HEK293T (cell line): ENCODE measurements at regions not wholly inside any gene's neighbourhood (a gene's known extent, or its start where the extent isn't known, plus 50 kb on each side); places are given as distances from the start of the nearest gene placed in this dataset.

Experiments
- CTCF ChIA-PET: fragments of 350-600 bp; formaldehyde crosslinking; extraction: SDS; loops from one replicate; lab custom pipeline; 2021; ENCODE audit warnings: antibody characterized with exemption, inconsistent platforms; lab: Yijun Ruan, JAX
- POLR2A ChIA-PET: fragments of 350-600 bp; formaldehyde crosslinking; extraction: SDS; loops from one replicate; lab custom pipeline; 2020; ENCODE audit warnings: antibody characterized with exemption, inconsistent platforms; lab: Yijun Ruan, JAX
- DNase-seq: peaks from one replicate; pipeline ENCODE4 v3.0.0; 2012; ENCODE audit warnings: mixed read lengths; ENCODE audit errors: extremely low spot score
- ARNT ChIP-seq: fragments of 450-650 bp; IDR thresholded peaks from 2 replicates; pipeline ENCODE4 v1.6.1; 2017; ENCODE audit warnings: mild to moderate bottlenecking
- BHLHE40 ChIP-seq: fragments of 450-650 bp; IDR thresholded peaks from 2 replicates; pipeline ENCODE4 v1.6.1; 2016; ENCODE audit warnings: mild to moderate bottlenecking, moderate library complexity, borderline replicate concordance
- CTBP1 ChIP-seq: fragments of 450-650 bp; IDR thresholded peaks from 2 replicates; pipeline ENCODE4 v1.6.1; 2016; ENCODE audit warnings: borderline replicate concordance
- ELF4 ChIP-seq: fragments of 450-650 bp; IDR thresholded peaks from 2 replicates; pipeline ENCODE4 v1.6.1; 2017; ENCODE audit warnings: antibody characterized with exemption
- FOXA1 ChIP-seq: fragments of 450-650 bp; IDR thresholded peaks from 2 replicates; pipeline ENCODE4 v1.6.1; 2016; ENCODE audit warnings: mild to moderate bottlenecking
- FOXK2 ChIP-seq: fragments of 450-650 bp; IDR thresholded peaks from 2 replicates; pipeline ENCODE4 v1.6.1; 2016; ENCODE audit warnings: mild to moderate bottlenecking
- FOXM1 ChIP-seq: fragments of 450-650 bp; IDR thresholded peaks from 2 replicates; pipeline ENCODE4 v1.6.1; 2017; ENCODE audit warnings: mild to moderate bottlenecking, borderline replicate concordance
- HDGF ChIP-seq: fragments of 450-650 bp; IDR thresholded peaks from 2 replicates; pipeline ENCODE4 v1.6.1; 2017; ENCODE audit warnings: antibody characterized with exemption, borderline replicate concordance
- L3MBTL2 ChIP-seq: fragments of 450-650 bp; conservative IDR thresholded peaks from 2 replicates; pipeline ENCODE4 v1.6.1; 2016; ENCODE audit warnings: mild to moderate bottlenecking
- LEF1 ChIP-seq: fragments of 450-650 bp; IDR thresholded peaks from 2 replicates; pipeline ENCODE4 v1.6.1; 2017; ENCODE audit warnings: mild to moderate bottlenecking, borderline replicate concordance
- NFRKB ChIP-seq: fragments of 450-650 bp; IDR thresholded peaks from 2 replicates; pipeline ENCODE4 v1.6.1; 2016; ENCODE audit warnings: mild to moderate bottlenecking, moderate library complexity
- PKNOX1 ChIP-seq: fragments of 450-650 bp; IDR thresholded peaks from 2 replicates; pipeline ENCODE4 v1.6.1; 2016
- SP1 ChIP-seq: fragments of 450-650 bp; IDR thresholded peaks from 2 replicates; pipeline ENCODE4 v1.6.1; 2017
- SUZ12 ChIP-seq: fragments of 450-650 bp; IDR thresholded peaks from 2 replicates; pipeline ENCODE4 v1.6.1; 2016; ENCODE audit warnings: mild to moderate bottlenecking
- TARDBP ChIP-seq: fragments of 450-650 bp; IDR thresholded peaks from 2 replicates; pipeline ENCODE4 v1.6.1; 2016
- ZNF384 ChIP-seq: fragments of 450-650 bp; IDR thresholded peaks from 2 replicates; pipeline ENCODE4 v1.6.1; 2016

- TF ChIP-seq HDGF (no peak), TARDBP (no peak), LEF1 (no peak), FOXK2 (no peak), CTBP1 (no peak), SP1 (no peak), BHLHE40 (no peak), L3MBTL2 (no peak), FOXA1 (no peak)
- ChIA-PET CTCF (no interaction called here), POLR2A (no interaction called here)
- no peak for DNase-seq
These were observed 1949.0 kb upstream of the WWC1 start for GRCh38 chr5:166342402-166342801.

GRCh38 chr5:166346726-166347374 lies 1944.6 kb upstream of the WWC1 start:
- CTCF ChIA-PET, result interaction anchor here (0.7 kb wide), 1 partner anchor 941 kb away, joined by 3 read pairs; no protein-coding TSS in a partner anchor

GRCh38 chr5:166349046-166349445 lies 1942.4 kb upstream of the WWC1 start:
- CTCF ChIA-PET, result no interaction called here

More at GRCh38 chr5:166346726-166347374, 1944.6 kb upstream of the WWC1 start:
- no peak for DNase-seq
- POLR2A ChIA-PET, result no interaction called here
- no peak for TF ChIP-seq PKNOX1
- TF ChIP-seq ELF4, result no peak
- no peak for TF ChIP-seq FOXM1
- TF ChIP-seq SUZ12, result no peak
- no peak for TF ChIP-seq LEF1
- TF ChIP-seq NFRKB, result no peak
- no peak for TF ChIP-seq TARDBP
- TF ChIP-seq SP1, result no peak
- no peak for TF ChIP-seq CTBP1
- TF ChIP-seq L3MBTL2, result no peak
- TF ChIP-seq ARNT, result no peak
- no peak for TF ChIP-seq FOXA1
- no peak for TF ChIP-seq HDGF
- no peak for TF ChIP-seq ZNF384
- TF ChIP-seq FOXK2, result no peak
- TF ChIP-seq BHLHE40, result no peak

GRCh38 chr5:166353580-166353979 lies 1937.9 kb upstream of the WWC1 start:
- TF ChIP-seq HDGF, result no peak
- no peak for TF ChIP-seq NFRKB
- no peak for TF ChIP-seq TARDBP
- TF ChIP-seq SUZ12, result no peak
- TF ChIP-seq PKNOX1, result no peak
- TF ChIP-seq ELF4, result no peak
- no peak for TF ChIP-seq ARNT
- no peak for TF ChIP-seq FOXM1
- no peak for TF ChIP-seq ZNF384
- TF ChIP-seq FOXK2, result no peak
- ChIA-PET POLR2A (no interaction called here), CTCF (no interaction called here)
- DNase-seq, result no peak

More at GRCh38 chr5:166349046-166349445, 1942.4 kb upstream of the WWC1 start:
- TF ChIP-seq ARNT, result no peak
- no peak for TF ChIP-seq FOXA1
- TF ChIP-seq FOXK2, result no peak
- TF ChIP-seq SP1, result no peak
- no peak for TF ChIP-seq TARDBP
- no peak for TF ChIP-seq SUZ12
- no peak for TF ChIP-seq HDGF
- no peak for TF ChIP-seq CTBP1
- no peak for TF ChIP-seq L3MBTL2
- TF ChIP-seq ELF4, result no peak
- POLR2A ChIA-PET, result no interaction called here
- DNase-seq, result no peak

GRCh38 chr5:166354332-166354731 lies 1937.1 kb upstream of the WWC1 start:
- ChIA-PET POLR2A (no interaction called here), CTCF (no interaction called here)
- DNase-seq, result no peak
- TF ChIP-seq CTBP1, result no peak
- no peak for TF ChIP-seq SP1
- TF ChIP-seq FOXM1, result no peak
- TF ChIP-seq LEF1, result no peak
- no peak for TF ChIP-seq HDGF
- TF ChIP-seq L3MBTL2, result no peak
- no peak for TF ChIP-seq ZNF384
- no peak for TF ChIP-seq SUZ12
- no peak for TF ChIP-seq BHLHE40
- no peak for TF ChIP-seq PKNOX1
- TF ChIP-seq TARDBP, result no peak
- no peak for TF ChIP-seq ELF4
- TF ChIP-seq NFRKB, result no peak

GRCh38 chr5:166356096-166356495 lies 1935.3 kb upstream of the WWC1 start:
- CTCF ChIA-PET, result no interaction called here

More at GRCh38 chr5:166356096-166356495, 1935.3 kb upstream of the WWC1 start:
- TF ChIP-seq ZNF384 (no peak), SUZ12 (no peak), BHLHE40 (no peak)
- POLR2A ChIA-PET, result no interaction called here
- DNase-seq, result no peak
